Adrenal gland (tissue), 9 donors: ENCODE measurements at regions not wholly inside any gene's neighbourhood (a gene's known extent, or its start where the extent isn't known, plus 50 kb on each side); places are given as distances from the start of the nearest gene placed in this dataset.
A peak's percentile ranks its signal among the peaks of the same experiment; 100 is the strongest.

ENCODE experiments used
- DNase-seq, 7 donors: peaks; one replicate each; pipeline ENCODE4 v3.0.0-alpha.2; 2019 to 2020
- H3K27ac ChIP-seq, 5 donors: fragments of 200-600 bp; sonication (generic) in 4 of 5; 1 replicate in 3 of 5; 2 replicates in 2 of 5; pipeline versions ENCODE4 v1.5.1 to v1.8.0; 2016 to 2020; ENCODE audit warnings: mild to moderate bottlenecking in 1 of 5
- H3K27me3 ChIP-seq: fragments of 200-600 bp; 2 replicates; pipeline ENCODE4 v1.8.0; 2021
- H3K36me3 ChIP-seq, 2 donors: fragments of 200-600 bp; replicated peaks in 1 of 2; 1 replicate in 1 of 2; 2 replicates in 1 of 2; pipeline versions ENCODE4 v1.5.1 to v1.8.0; 2018 to 2022
- H3K4me1 ChIP-seq, 2 donors: fragments of 200-600 bp; replicated peaks in 1 of 2; 1 replicate in 1 of 2; 2 replicates in 1 of 2; pipeline versions ENCODE4 v1.5.1 to v1.8.0; 2018 to 2021
- H3K4me3 ChIP-seq, 4 donors: fragments of 200-600 bp; sonication (generic) in 3 of 4; one replicate each; pipeline ENCODE4 v1.5.1; 2016 to 2018
- H3K9me3 ChIP-seq, 3 donors: fragments of 200-600 bp; sonication (generic) in 1 of 3; replicated peaks in 1 of 3; 1 replicate in 2 of 3; 2 replicates in 1 of 3; pipeline versions ENCODE4 v1.5.1 to v1.8.0; 2016 to 2021
- POLR2A ChIP-seq, 2 donors: fragments of 450-650 bp; IDR thresholded peaks; one replicate each; pipeline ENCODE4 v1.6.1; 2017; ENCODE audit warnings: antibody characterized with exemption in 2 of 2, mild to moderate bottlenecking in 2 of 2, moderate library complexity in 1 of 2
- WGBS, 4 donors: extraction: QIAGEN DNeasy Blood & Tissue Kit in 2 of 4; methylation state at CpG; one replicate each; pipeline versions ENCODE4 v1.1.5 to v1.1.7; 2013 to 2017; 5-methylcytosine and 5-hydroxymethylcytosine counted together
- intact Hi-C, 2 donors: fragments of 100-400 bp; cut with DNase I; formaldehyde crosslinking; loops; one replicate each; pipeline versions ENCODE4 v1.14.1 to v1.15.0; 2022 to 2023
- TF ChIP-seq, protein P1 (sequence below), 6 experiments: fragments of 450-650 bp in 4 of 6; fragments of 200-600 bp in 2 of 6; sonication (generic) in 1 of 6; IDR thresholded peaks; 1 replicate in 5 of 6; 2 replicates in 1 of 6; pipeline versions ENCODE4 v1.5.1 to v1.8.0; 2016 to 2021; ENCODE audit warnings: antibody characterized with exemption in 6 of 6, mild to moderate bottlenecking in 2 of 6, moderate library complexity in 1 of 6
- donor health status: healthy with polysubstance abuse.
- donor health status: Bipolar disorder and iron deficiency.
- donor health status: DM: yes; HTN: yes; CAD: no.
- donor health status: DM: no; HTN: no; CAD: no.
- donor health status: DM: no; HTN: no; CAD: no.

GRCh38 chr3:31274326-31275024 lies 258.2 kb upstream of the STT3B start:
- Histone ChIP-seq H3K27ac (peak overlapping the region; percentile 11 to 78 (median 61)), H3K4me3 (peak overlapping the region in 1 of 4 donors; percentile 11), H3K27me3 (no peaks in the 10 kb centered on the region), H3K9me3 (no peaks in the 10 kb centered on the region), H3K4me1 (peaks cover 11 to 14% of the 10 kb centered on the region in 2 donors), H3K36me3 (no peaks in the 10 kb centered on the region)
- 62 to 80% (median 72%) methylated on average over 3 of the region's 3 CpGs for WGBS, 4 donors
- TF ChIP-seq, protein P1, sequence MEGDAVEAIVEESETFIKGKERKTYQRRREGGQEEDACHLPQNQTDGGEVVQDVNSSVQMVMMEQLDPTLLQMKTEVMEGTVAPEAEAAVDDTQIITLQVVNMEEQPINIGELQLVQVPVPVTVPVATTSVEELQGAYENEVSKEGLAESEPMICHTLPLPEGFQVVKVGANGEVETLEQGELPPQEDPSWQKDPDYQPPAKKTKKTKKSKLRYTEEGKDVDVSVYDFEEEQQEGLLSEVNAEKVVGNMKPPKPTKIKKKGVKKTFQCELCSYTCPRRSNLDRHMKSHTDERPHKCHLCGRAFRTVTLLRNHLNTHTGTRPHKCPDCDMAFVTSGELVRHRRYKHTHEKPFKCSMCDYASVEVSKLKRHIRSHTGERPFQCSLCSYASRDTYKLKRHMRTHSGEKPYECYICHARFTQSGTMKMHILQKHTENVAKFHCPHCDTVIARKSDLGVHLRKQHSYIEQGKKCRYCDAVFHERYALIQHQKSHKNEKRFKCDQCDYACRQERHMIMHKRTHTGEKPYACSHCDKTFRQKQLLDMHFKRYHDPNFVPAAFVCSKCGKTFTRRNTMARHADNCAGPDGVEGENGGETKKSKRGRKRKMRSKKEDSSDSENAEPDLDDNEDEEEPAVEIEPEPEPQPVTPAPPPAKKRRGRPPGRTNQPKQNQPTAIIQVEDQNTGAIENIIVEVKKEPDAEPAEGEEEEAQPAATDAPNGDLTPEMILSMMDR (IDR thresholded peaks at IDR 0.05): no peak
- no peak for TF ChIP-seq POLR2A (IDR thresholded peaks at IDR 0.05)
- intact Hi-C loops: no loop called here
- DNase-seq: no peak

DNA sequence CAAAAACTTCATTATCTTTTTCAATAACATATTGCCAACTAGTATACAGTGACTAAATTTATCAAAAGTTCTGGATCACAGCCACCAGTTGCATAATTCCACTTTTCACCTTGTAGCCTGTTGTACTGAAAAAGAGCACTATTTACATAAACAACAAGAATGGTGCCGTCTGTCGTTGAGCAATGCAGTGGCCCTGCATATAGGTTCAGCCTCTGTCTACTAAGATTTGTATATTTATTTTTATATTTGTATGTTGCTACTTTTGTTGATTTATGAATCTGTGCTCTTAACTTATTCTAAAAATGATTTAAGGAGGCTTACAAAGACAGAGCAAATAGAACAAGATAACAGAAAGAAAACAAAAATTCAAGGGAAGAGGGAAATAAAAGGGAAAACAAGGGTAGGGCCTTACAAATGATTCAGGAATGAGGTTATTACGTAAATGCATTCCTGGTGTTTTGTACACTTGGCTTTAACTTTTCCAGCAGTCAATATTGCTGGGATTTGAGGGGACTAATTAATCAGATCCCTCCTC lies 257.6 kb upstream of the STT3B start:
- DNase-seq: peak; percentile 35 to 78 (median 59)
- Histone ChIP-seq H3K27me3 (no peaks in the 10 kb centered on the region), H3K9me3 (no peaks in the 10 kb centered on the region), H3K4me1 (peaks cover 11 to 14% of the 10 kb centered on the region in 2 donors), H3K27ac (peak overlapping the region; percentile 11 to 86 (median 61)), H3K36me3 (no peaks in the 10 kb centered on the region), H3K4me3 (peak overlapping the region in 1 of 4 donors; percentile 11)
- 18 to 28% (median 24%) methylated on average over 3 of the region's 3 CpGs for WGBS, 4 donors
- intact Hi-C loops: no loop called here
- TF ChIP-seq, protein P1 (IDR thresholded peaks at IDR 0.05): peak in 1 of 6 experiments; percentile 11
- TF ChIP-seq POLR2A (IDR thresholded peaks at IDR 0.05): no peak

GRCh38 chr3:31275583-31275982 lies 257.1 kb upstream of the STT3B start:
- 61 to 72% (median 63%) methylated on average over 3 of the region's 3 CpGs for WGBS, 4 donors
- no peak for TF ChIP-seq POLR2A (IDR thresholded peaks at IDR 0.05)
- Histone ChIP-seq H3K4me3 (no peak overlapping the region), H3K4me1 (peaks cover 11 to 14% of the 10 kb centered on the region in 2 donors), H3K36me3 (no peaks in the 10 kb centered on the region), H3K27ac (peak overlapping the region in 4 of 5 donors; percentile 57 to 86 (median 70)), H3K9me3 (no peaks in the 10 kb centered on the region), H3K27me3 (no peaks in the 10 kb centered on the region)
- intact Hi-C loops: no loop called here
- no peak for DNase-seq

DNA sequence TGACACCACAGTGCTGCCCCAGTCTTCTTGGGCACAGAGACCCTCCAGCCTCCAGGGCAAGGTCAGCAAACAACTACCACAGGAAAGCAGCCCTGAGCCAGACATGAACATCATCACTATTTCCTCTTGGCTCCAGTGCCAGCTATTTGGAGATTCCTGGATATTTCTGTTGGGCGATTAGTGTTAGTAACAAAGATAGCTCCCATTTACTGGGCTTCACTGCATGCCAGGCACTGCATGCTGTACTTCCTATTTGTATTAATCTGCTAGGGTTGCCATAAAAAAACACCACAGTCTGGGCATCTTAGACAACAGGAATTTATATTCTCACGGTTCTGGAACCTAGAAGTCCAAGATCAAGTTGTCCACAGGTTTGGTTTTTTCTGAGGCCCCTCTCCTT lies 255.1 kb upstream of the STT3B start:
- DNase-seq: peak in 1 of 7 donors; percentile 13
- WGBS, 4 donors: 67 to 82% (median 76%) methylated on average over 2 of the region's 2 CpGs
- TF ChIP-seq, protein P1 (IDR thresholded peaks at IDR 0.05): no peak
- TF ChIP-seq POLR2A (IDR thresholded peaks at IDR 0.05): no peak
- H3K36me3 ChIP-seq: no peaks in the 10 kb centered on the region
- peak overlapping the region in 1 of 5 donors; percentile 16 for H3K27ac ChIP-seq
- H3K4me3 ChIP-seq: no peak overlapping the region
- H3K9me3 ChIP-seq: no peaks in the 10 kb centered on the region
- intact Hi-C loops: no loop called here
- H3K27me3 ChIP-seq: no peaks in the 10 kb centered on the region
- peaks cover 11 to 14% of the 10 kb centered on the region in 2 donors for H3K4me1 ChIP-seq
